ENCODE measurements at regions not wholly inside any gene's neighbourhood (a gene's known extent, or its start where the extent isn't known, plus 50 kb on each side); places are given as distances from the start of the nearest gene placed in this dataset.

DNA sequence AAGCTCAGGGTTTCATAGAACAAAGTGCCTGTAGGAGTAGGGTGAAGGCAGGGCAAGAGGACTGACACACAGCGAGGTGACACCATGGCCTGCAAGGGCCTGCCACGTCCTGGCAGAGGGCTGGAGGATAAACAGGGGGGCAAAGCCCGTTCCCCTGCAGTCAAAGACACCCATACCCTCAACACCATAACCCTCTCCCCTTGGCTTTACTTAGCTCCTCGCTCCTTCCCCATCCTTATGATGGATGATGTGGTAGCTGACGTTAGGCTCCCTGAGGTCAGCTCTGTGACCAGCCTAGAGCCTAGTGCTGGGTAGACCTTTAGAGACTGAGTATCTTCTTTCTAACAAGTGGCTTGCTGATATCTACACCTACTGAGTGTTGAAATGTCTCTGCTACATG is 683.3 kb upstream of the HS6ST1 start:
- H3K9me3 ChIP-seq, result no peaks in the 10 kb centered on the region
- DNase-seq (ENCODE audit: low spot score in 2 of 2), result no peak

DNA sequence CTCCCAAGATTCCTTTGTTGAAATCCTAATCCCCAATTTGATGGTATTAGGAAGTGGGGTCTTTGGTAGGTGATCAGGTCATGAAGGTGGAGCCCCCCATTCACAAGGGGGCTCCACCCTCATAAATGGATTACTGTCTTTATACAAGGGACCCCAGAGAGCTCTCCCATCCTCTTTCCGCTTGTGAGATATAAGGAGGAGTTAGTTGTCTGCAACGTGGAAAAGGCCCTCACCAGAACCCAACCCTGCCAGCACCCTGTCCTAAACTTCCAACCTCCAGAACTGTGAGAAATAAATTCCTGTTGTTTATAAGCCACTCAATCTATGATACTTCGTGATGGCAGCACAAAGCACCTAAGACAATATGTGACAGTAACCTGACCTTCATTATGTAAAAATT is 684.1 kb upstream of the HS6ST1 start:
- Histone ChIP-seq H3K4me3 (no peak overlapping the region), H3K36me3 (no peaks in the 10 kb centered on the region), H3K9me3 (no peaks in the 10 kb centered on the region), H3K4me1 (no peaks in the 10 kb centered on the region), H3K27me3 (no peaks in the 10 kb centered on the region), H3K27ac (no peak overlapping the region)
- no peak for DNase-seq (ENCODE audit: low spot score in 2 of 2)
- intact Hi-C loops (cut with DNase I), result no loop called here
- TF ChIP-seq, protein P1, sequence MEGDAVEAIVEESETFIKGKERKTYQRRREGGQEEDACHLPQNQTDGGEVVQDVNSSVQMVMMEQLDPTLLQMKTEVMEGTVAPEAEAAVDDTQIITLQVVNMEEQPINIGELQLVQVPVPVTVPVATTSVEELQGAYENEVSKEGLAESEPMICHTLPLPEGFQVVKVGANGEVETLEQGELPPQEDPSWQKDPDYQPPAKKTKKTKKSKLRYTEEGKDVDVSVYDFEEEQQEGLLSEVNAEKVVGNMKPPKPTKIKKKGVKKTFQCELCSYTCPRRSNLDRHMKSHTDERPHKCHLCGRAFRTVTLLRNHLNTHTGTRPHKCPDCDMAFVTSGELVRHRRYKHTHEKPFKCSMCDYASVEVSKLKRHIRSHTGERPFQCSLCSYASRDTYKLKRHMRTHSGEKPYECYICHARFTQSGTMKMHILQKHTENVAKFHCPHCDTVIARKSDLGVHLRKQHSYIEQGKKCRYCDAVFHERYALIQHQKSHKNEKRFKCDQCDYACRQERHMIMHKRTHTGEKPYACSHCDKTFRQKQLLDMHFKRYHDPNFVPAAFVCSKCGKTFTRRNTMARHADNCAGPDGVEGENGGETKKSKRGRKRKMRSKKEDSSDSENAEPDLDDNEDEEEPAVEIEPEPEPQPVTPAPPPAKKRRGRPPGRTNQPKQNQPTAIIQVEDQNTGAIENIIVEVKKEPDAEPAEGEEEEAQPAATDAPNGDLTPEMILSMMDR (IDR thresholded peaks at IDR 0.05), result no peak

More for the DNA sequence above, 683.3 kb upstream of the HS6ST1 start:
- H3K27me3 ChIP-seq, result no peaks in the 10 kb centered on the region
- no peaks in the 10 kb centered on the region for H3K4me1 ChIP-seq
- no peak overlapping the region for H3K4me3 ChIP-seq
- TF ChIP-seq, protein P1 (IDR thresholded peaks at IDR 0.05), result no peak
- H3K27ac ChIP-seq, result no peak overlapping the region
- no peaks in the 10 kb centered on the region for H3K36me3 ChIP-seq
- intact Hi-C loops (cut with DNase I), result no loop called here

DNA sequence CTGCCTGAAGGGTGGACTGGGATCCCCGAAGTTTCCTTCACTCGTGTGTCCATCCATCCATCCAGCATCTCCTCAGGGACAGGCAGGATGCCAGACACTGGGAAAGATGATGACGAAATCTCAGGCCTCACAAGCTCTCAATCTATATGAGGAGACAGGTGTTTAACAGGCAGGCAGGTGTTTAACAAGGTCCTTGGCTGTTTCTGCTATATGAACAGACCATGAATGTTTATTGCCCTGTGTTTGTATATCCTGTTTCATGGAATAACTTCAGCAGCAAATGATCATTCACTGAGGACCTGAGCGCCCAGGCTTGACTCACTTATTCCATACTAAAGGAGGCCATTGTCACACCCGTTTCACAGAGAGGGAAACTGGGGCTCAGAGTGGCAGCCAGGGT is 685.8 kb upstream of the HS6ST1 start:
- Histone ChIP-seq H3K4me1 (no peaks in the 10 kb centered on the region), H3K27me3 (no peaks in the 10 kb centered on the region), H3K9me3 (no peaks in the 10 kb centered on the region), H3K4me3 (no peak overlapping the region), H3K27ac (no peak overlapping the region), H3K36me3 (no peaks in the 10 kb centered on the region)
- intact Hi-C loops (cut with DNase I), result no loop called here
- no peak for DNase-seq (ENCODE audit: low spot score in 2 of 2)
- TF ChIP-seq, protein P1 (IDR thresholded peaks at IDR 0.05), result no peak

DNA sequence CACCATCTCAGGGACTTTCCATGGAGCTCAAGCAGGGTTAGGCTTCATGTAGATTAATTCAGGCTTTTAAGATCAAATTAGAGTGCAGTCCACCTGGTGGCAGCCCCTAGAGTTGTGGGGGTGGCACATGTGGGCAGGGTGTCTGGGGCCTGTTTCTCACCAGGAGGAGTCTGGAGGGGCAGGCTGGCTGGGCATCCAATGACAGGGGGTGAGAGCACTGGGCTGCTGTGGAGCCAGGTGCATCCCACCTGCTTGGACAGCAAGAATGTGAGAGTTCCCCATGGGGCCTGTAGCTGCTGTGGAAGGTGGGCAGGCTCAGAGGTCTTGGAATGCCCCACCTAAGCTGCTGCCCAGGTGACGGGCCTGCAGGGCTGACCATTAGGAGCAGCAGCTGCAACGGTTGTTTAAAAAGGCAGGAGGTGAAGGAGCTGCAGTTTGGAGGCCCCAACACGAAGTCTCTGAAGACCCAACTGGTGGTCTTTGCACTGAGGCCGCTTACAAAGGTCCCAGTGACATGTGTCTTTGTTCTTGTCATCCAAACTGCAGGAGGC is 686.3 kb upstream of the HS6ST1 start:
- TF ChIP-seq, protein P1 (IDR thresholded peaks at IDR 0.05), result no peak
- no peak for DNase-seq (ENCODE audit: low spot score in 2 of 2)
- H3K36me3 ChIP-seq, result no peaks in the 10 kb centered on the region
- intact Hi-C loops (cut with DNase I), result no loop called here
- H3K4me3 ChIP-seq, result no peak overlapping the region
- no peaks in the 10 kb centered on the region for H3K4me1 ChIP-seq
- no peak overlapping the region for H3K27ac ChIP-seq
- no peaks in the 10 kb centered on the region for H3K9me3 ChIP-seq
- no peaks in the 10 kb centered on the region for H3K27me3 ChIP-seq

DNA sequence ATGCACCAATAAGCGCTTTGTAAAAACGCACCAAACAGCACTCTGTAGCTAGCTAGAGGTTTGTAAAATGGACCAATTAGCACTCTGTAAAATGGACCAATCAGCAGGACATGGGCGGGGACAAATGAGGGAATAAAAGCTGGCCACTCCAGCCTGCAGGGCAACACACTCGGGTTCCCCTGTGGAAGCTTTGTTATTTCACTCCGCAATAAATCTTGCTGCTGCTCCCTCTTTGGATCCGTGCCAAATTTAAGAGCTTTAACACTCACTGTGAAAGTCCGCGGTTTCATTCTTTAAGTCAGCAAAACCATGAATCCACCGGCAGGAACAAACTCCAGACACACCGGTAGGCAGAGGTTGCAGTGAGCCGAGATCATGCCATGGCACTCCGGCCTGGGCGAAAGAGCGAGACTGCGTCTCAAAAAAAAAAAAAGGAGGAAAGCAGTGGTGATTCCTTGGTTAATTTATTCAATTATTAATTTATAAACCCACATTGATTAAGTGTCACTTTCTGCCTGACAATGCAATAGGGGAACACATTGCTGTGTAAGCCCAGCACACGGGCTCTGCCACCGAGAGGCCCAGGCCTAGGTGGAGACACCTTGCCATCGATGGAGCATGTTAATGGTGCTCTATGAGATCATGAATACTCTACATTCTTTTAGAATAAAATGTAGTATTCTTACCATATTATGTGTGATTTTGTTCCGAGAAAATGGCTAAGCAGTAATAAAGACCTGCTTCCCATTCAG is 687.6 kb upstream of the HS6ST1 start:
- intact Hi-C loops (cut with DNase I), result no loop called here
- H3K27ac ChIP-seq, result no peak overlapping the region
- H3K4me1 ChIP-seq, result no peaks in the 10 kb centered on the region
- H3K36me3 ChIP-seq, result no peaks in the 10 kb centered on the region
- TF ChIP-seq, protein P1 (IDR thresholded peaks at IDR 0.05), result no peak
- no peaks in the 10 kb centered on the region for H3K9me3 ChIP-seq
- H3K27me3 ChIP-seq, result no peaks in the 10 kb centered on the region
- H3K4me3 ChIP-seq, result no peak overlapping the region
- no peak for DNase-seq (ENCODE audit: low spot score in 2 of 2)
